ENCODE measurements at regions not wholly inside any gene's neighbourhood (a gene's known extent, or its start where the extent isn't known, plus 50 kb on each side); places are given as distances from the start of the nearest gene placed in this dataset.

DNA sequence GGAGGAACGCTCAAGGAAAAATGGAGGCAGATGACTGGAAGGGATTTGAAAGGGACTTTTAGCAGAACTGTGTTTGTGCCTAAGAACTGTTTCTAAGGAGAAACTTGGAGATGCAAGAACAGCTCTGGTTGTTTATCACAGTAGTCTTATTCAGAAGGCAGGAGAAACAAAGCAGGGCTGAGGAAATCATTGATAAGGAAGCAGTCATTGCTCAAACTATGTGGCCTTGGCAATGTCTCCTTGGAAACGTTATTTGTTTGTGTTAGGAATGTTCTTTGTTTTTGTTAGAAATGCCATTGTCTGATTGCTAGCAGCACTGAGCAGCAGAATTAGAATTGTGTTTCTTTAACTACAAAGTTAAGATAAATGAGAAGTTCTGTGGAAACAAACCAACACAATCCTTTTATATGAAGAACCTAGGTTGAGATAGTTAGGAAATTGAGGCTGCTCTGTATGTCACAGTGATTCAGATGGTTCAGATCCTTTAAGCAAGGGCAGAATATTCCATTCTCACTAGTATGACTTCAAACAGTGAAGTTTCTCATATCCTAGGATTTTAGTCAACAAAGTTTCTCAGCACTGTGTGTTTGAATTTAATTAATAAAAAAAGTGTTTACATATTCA, 1191.3 kb upstream of the IGFBP7 start:
- Histone ChIP-seq H3K4me2 (ENCODE audit: insufficient read depth, insufficient read length, low read length) (no peak overlapping the region), H3K18ac (ENCODE audit: insufficient read length, low read depth, low read length) (no peak overlapping the region), H3K27ac (ENCODE audit: insufficient read length, low read depth, low read length) (no peak overlapping the region), H3K4ac (ENCODE audit: low read depth, low read length) (no peak overlapping the region; the same call in 1 of the 2 replicates), H2BK120ac (ENCODE audit: low read depth, low read length, poor library complexity, severe bottlenecking) (peak overlapping the region; percentile 23), H3K23me2 (ENCODE audit: insufficient read length, low read depth, low read length, poor library complexity, severe bottlenecking) (no peaks in the 10 kb centered on the region), H3K27me3 (ENCODE audit: insufficient read depth, low read length) (no peaks in the 10 kb centered on the region), H3K79me1 (ENCODE audit: insufficient read depth, low read depth, low read length, poor library complexity, severe bottlenecking) (no peaks in the 10 kb centered on the region), H3K14ac (ENCODE audit: insufficient read depth, low read length) (peak overlapping the region; percentile 82; the same call in 1 of the 2 replicates), H2BK15ac (ENCODE audit: low read depth, low read length) (no peak overlapping the region), H4K8ac (replicated peaks; ENCODE audit: insufficient read length, low read depth, low read length) (no peak overlapping the region), H3K4me1 (ENCODE audit: insufficient read depth, low read length) (no peaks in the 10 kb centered on the region), H2AK5ac (ENCODE audit: insufficient read length, low read length) (no peak overlapping the region), H2BK20ac (ENCODE audit: low read depth, low read length, poor library complexity, severe bottlenecking) (peak overlapping the region; percentile 93), H2BK12ac (ENCODE audit: insufficient read length, low read depth, low read length) (no peak overlapping the region), H3K56ac (ENCODE audit: insufficient read length, low read depth, low read length) (no peak overlapping the region), H3K23ac (ENCODE audit: insufficient read length, low read depth, low read length) (no peak overlapping the region), H2BK5ac (ENCODE audit: insufficient read length, low read length) (peak overlapping the region; percentile 87), H2AFZ (ENCODE audit: low read length) (no peak overlapping the region), H3T11ph (ENCODE audit: low read length) (peak overlapping the region; percentile 59), H4K5ac (ENCODE audit: insufficient read length, low read depth, low read length) (no peak overlapping the region), H3K9ac (ENCODE audit: extremely low read depth, insufficient read length, low read length) (no peak overlapping the region), H4K20me1 (ENCODE audit: control insufficient read depth, insufficient read depth, insufficient read length) (no peaks in the 10 kb centered on the region), H3K9me3 (ENCODE audit: control insufficient read depth, low read depth, low read length) (no peaks in the 10 kb centered on the region), H4K91ac (ENCODE audit: insufficient read length, low read depth, low read length) (no peak overlapping the region), H3K79me2 (ENCODE audit: insufficient read depth, low read length) (no peaks in the 10 kb centered on the region)
- Mint-ChIP-seq H3K4me1 (peaks cover 0 to 7% of the 10 kb centered on the region in 2 experiments; a peak in 2 of 4 replicates), H3K27me3 (ENCODE audit: low read depth) (peaks cover 2% of the 10 kb centered on the region; the same call in 1 of the 2 replicates), H3K36me3 (ENCODE audit: insufficient read depth in 1 of 3, low read depth in 3 of 3) (peaks cover 2 to 10% (median 6%) of the 10 kb centered on the region in 3 experiments; a peak in 3 of 7 replicates), H3K27ac (peak overlapping the region in 1 of 3 experiments; percentile 85; a peak in 2 of 7 replicates), H3K4me3 (no peak overlapping the region), H3K9me3 (peaks cover 11 to 12% of the 10 kb centered on the region in 2 experiments; a peak in 3 of 5 replicates)
- WGBS (ENCODE audit: extremely low coverage, insufficient read length, low lambda C conversion rate), result no CpG with 5 or more reads among the region's 2 CpGs
- DNase-seq, result no peak
- TF ChIP-seq, protein P1, sequence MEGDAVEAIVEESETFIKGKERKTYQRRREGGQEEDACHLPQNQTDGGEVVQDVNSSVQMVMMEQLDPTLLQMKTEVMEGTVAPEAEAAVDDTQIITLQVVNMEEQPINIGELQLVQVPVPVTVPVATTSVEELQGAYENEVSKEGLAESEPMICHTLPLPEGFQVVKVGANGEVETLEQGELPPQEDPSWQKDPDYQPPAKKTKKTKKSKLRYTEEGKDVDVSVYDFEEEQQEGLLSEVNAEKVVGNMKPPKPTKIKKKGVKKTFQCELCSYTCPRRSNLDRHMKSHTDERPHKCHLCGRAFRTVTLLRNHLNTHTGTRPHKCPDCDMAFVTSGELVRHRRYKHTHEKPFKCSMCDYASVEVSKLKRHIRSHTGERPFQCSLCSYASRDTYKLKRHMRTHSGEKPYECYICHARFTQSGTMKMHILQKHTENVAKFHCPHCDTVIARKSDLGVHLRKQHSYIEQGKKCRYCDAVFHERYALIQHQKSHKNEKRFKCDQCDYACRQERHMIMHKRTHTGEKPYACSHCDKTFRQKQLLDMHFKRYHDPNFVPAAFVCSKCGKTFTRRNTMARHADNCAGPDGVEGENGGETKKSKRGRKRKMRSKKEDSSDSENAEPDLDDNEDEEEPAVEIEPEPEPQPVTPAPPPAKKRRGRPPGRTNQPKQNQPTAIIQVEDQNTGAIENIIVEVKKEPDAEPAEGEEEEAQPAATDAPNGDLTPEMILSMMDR (conservative IDR thresholded peaks at IDR 0.05), result no peak
